ENCODE measurements at regions not wholly inside any gene's neighbourhood (a gene's known extent, or its start where the extent isn't known, plus 50 kb on each side); places are given as distances from the start of the nearest gene placed in this dataset.
"Not testable (repeated sequence)": the region's sequence is repeated elsewhere in the genome, so short reads cannot be mapped to it uniquely, and the experiment has no call there.

GRCh38 chr10:52499281-52499680 lies 185.2 kb downstream of the DKK1 start:
- DNase-seq (ENCODE audit: low read depth), result no peak
- no peak for TF ChIP-seq CTCF (IDR thresholded peaks at IDR 0.05; ENCODE audit: insufficient read depth, low read length)
- no peak overlapping the region for H3K4me3 ChIP-seq (ENCODE audit: low read depth, low read length)

- no peak for DNase-seq (ENCODE audit: low read depth)
- H3K4me3 ChIP-seq (ENCODE audit: low read depth, low read length), result no peak overlapping the region
- no peak for TF ChIP-seq CTCF (IDR thresholded peaks at IDR 0.05; ENCODE audit: insufficient read depth, low read length)
These were observed 186.4 kb downstream of the DKK1 start for GRCh38 chr10:52500476-52500875.

GRCh38 chr10:52502237-52502636 lies 188.2 kb downstream of the DKK1 start:
- H3K4me3 ChIP-seq (ENCODE audit: low read depth, low read length), result no peak overlapping the region
- no peak for DNase-seq (ENCODE audit: low read depth)
- TF ChIP-seq CTCF (IDR thresholded peaks at IDR 0.05; ENCODE audit: insufficient read depth, low read length), result no peak

- not testable (repeated sequence) for DNase-seq (ENCODE audit: low read depth); H3K4me3 ChIP-seq (ENCODE audit: low read depth, low read length)
These were observed 191.3 kb downstream of the DKK1 start for GRCh38 chr10:52505341-52505740.

GRCh38 chr10:52514481-52514880 lies 200.4 kb downstream of the DKK1 start:
- no peak for TF ChIP-seq CTCF (IDR thresholded peaks at IDR 0.05; ENCODE audit: insufficient read depth, low read length)
- DNase-seq (ENCODE audit: low read depth), result no peak

GRCh38 chr10:52517012-52517411 lies 202.9 kb downstream of the DKK1 start:
- no peak for TF ChIP-seq CTCF (IDR thresholded peaks at IDR 0.05; ENCODE audit: insufficient read depth, low read length)
- no peak overlapping the region for H3K4me3 ChIP-seq (ENCODE audit: low read depth, low read length)
- DNase-seq (ENCODE audit: low read depth), result no peak

More at GRCh38 chr10:52514481-52514880, 200.4 kb downstream of the DKK1 start:
- H3K4me3 ChIP-seq (ENCODE audit: low read depth, low read length), result no peak overlapping the region

- no peak overlapping the region for H3K4me3 ChIP-seq (ENCODE audit: low read depth, low read length)
- no peak for DNase-seq (ENCODE audit: low read depth)
- no peak for TF ChIP-seq CTCF (IDR thresholded peaks at IDR 0.05; ENCODE audit: insufficient read depth, low read length)
These were observed 209.6 kb downstream of the DKK1 start for GRCh38 chr10:52523696-52524095.

All from fibroblast of the aortic adventitia (primary cell).